ENCODE measurements at regions not wholly inside any gene's neighbourhood (a gene's known extent, or its start where the extent isn't known, plus 50 kb on each side); places are given as distances from the start of the nearest gene placed in this dataset.

DNA sequence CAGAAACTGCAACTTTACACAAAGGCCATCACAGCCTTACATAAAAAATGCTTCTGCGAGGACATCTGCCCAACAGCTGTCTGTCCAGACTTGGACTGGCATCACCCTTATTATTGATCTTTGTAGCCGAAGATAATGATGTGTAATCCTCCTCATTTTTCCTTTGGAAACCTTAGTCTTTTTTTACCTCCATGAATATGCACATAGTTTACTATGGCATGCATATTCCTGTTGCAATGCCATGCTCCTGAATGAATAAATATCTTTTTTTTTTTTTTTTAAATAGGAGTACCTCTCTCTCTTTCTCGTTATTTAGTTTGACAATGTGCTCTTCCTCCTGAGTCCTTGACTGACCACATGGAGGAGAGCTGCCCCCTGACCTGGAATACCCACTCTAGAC, 409.6 kb upstream of the USP24 start:
- Histone ChIP-seq H3K9ac (ENCODE audit: low read length) (no peak overlapping the region), H3K27me3 (ENCODE audit: insufficient read depth, low read length) (no peaks in the 10 kb centered on the region), H4K8ac (ENCODE audit: low read depth, low read length) (no peak overlapping the region), H3K27ac (ENCODE audit: low read depth, low read length) (no peak overlapping the region), H2BK120ac (ENCODE audit: insufficient read depth, low read length, poor library complexity) (no peak overlapping the region), H3K14ac (ENCODE audit: low read length) (no peak overlapping the region), H2AFZ (ENCODE audit: insufficient read depth, low read length, poor library complexity) (no peak overlapping the region), H3K4ac (ENCODE audit: low read depth, low read length) (no peak overlapping the region), H3K36me3 (ENCODE audit: control insufficient read depth in 1 of 2, insufficient read depth in 2 of 2, low read length in 2 of 2) (no peaks in the 10 kb centered on the region), H3K4me3 (ENCODE audit: low read depth, low read length) (no peak overlapping the region), H3K4me2 (ENCODE audit: low read length) (no peak overlapping the region), H4K12ac (ENCODE audit: low read depth, low read length) (no peak overlapping the region), H3K79me2 (ENCODE audit: control insufficient read depth, insufficient read depth, low read length, poor library complexity) (no peaks in the 10 kb centered on the region), H3K79me1 (ENCODE audit: low read length) (peaks cover 2% of the 10 kb centered on the region), H3K18ac (ENCODE audit: low read length) (no peak overlapping the region), H3K23ac (ENCODE audit: low read length) (no peak overlapping the region), H2BK5ac (ENCODE audit: low read depth, low read length, poor library complexity) (no peak overlapping the region), H4K91ac (ENCODE audit: low read depth, low read length) (no peak overlapping the region), H3K4me1 (ENCODE audit: control insufficient read depth in 1 of 2, insufficient read depth in 2 of 2, low read length in 2 of 2) (no peaks in the 10 kb centered on the region), H3K9me3 (ENCODE audit: insufficient read depth, low read depth, low read length) (peaks cover 2% of the 10 kb centered on the region), H2BK12ac (ENCODE audit: low read length) (no peak overlapping the region), H2AK5ac (ENCODE audit: low read length) (no peak overlapping the region)
- WGBS (ENCODE audit: extremely low coverage, insufficient coverage, insufficient read length): no CpG with 5 or more reads among the region's 3 CpGs
- no peak for DNase-seq

GRCh38 chr1:55623311-55623710, 408.1 kb upstream of the USP24 start:
- Histone ChIP-seq H3K79me1 (ENCODE audit: low read length) (peaks cover 2% of the 10 kb centered on the region), H3K9ac (ENCODE audit: low read length) (no peak overlapping the region), H3K23ac (ENCODE audit: low read length) (no peak overlapping the region), H2BK120ac (ENCODE audit: insufficient read depth, low read length, poor library complexity) (no peak overlapping the region), H2AFZ (ENCODE audit: insufficient read depth, low read length, poor library complexity) (no peak overlapping the region), H3K18ac (ENCODE audit: low read length) (no peak overlapping the region), H2AK5ac (ENCODE audit: low read length) (no peak overlapping the region), H4K91ac (ENCODE audit: low read depth, low read length) (no peak overlapping the region), H3K4ac (ENCODE audit: low read depth, low read length) (no peak overlapping the region), H4K12ac (ENCODE audit: low read depth, low read length) (no peak overlapping the region), H3K27me3 (ENCODE audit: insufficient read depth, low read length) (no peaks in the 10 kb centered on the region), H3K4me1 (ENCODE audit: control insufficient read depth in 1 of 2, insufficient read depth in 2 of 2, low read length in 2 of 2) (no peaks in the 10 kb centered on the region), H3K9me3 (ENCODE audit: insufficient read depth, low read depth, low read length) (peaks cover 2% of the 10 kb centered on the region), H4K8ac (ENCODE audit: low read depth, low read length) (no peak overlapping the region), H3K79me2 (ENCODE audit: control insufficient read depth, insufficient read depth, low read length, poor library complexity) (no peaks in the 10 kb centered on the region), H2BK12ac (ENCODE audit: low read length) (peak overlapping the region; percentile 32), H3K14ac (ENCODE audit: low read length) (no peak overlapping the region), H2BK5ac (ENCODE audit: low read depth, low read length, poor library complexity) (no peak overlapping the region), H3K4me3 (ENCODE audit: low read depth, low read length) (no peak overlapping the region), H3K27ac (ENCODE audit: low read depth, low read length) (no peak overlapping the region), H3K36me3 (ENCODE audit: control insufficient read depth in 1 of 2, insufficient read depth in 2 of 2, low read length in 2 of 2) (no peaks in the 10 kb centered on the region), H3K4me2 (ENCODE audit: low read length) (no peak overlapping the region)
- no CpG with 5 or more reads among the region's 4 CpGs for WGBS (ENCODE audit: extremely low coverage, insufficient coverage, insufficient read length)
- peak; percentile 98 to 99 for DNase-seq

DNA sequence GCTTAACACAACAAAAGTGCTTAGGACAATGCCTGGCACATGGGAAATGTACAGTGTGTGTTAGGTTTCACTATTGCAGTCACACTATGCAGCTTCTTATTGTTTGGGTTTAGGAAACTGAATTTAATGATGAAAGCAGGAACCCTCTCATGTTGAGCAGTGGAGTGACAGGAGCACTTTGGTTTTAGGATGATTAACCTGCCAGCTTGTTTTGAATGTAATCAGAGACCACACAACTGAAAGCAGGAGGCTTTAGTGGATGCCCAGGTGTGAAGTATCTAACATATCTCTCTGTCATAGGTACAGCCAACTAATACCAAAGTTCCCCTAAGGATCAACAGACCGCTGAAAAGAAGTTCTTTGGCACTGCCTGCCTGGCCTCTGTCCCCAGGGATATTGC, 406.9 kb upstream of the USP24 start:
- no peak overlapping the region for H2AFZ ChIP-seq (ENCODE audit: insufficient read depth, low read length, poor library complexity)
- no peak overlapping the region for H3K18ac ChIP-seq (ENCODE audit: low read length)
- H3K36me3 ChIP-seq (ENCODE audit: control insufficient read depth in 1 of 2, insufficient read depth in 2 of 2, low read length in 2 of 2): no peaks in the 10 kb centered on the region
- H3K23ac ChIP-seq (ENCODE audit: low read length): no peak overlapping the region
- H2BK120ac ChIP-seq (ENCODE audit: insufficient read depth, low read length, poor library complexity): no peak overlapping the region
- no peak overlapping the region for H2BK12ac ChIP-seq (ENCODE audit: low read length)
- no peak for DNase-seq
- no peak overlapping the region for H3K14ac ChIP-seq (ENCODE audit: low read length)
- H4K91ac ChIP-seq (ENCODE audit: low read depth, low read length): no peak overlapping the region
- H3K27ac ChIP-seq (ENCODE audit: low read depth, low read length): no peak overlapping the region
- H3K27me3 ChIP-seq (ENCODE audit: insufficient read depth, low read length): no peaks in the 10 kb centered on the region
- H3K9me3 ChIP-seq (ENCODE audit: insufficient read depth, low read depth, low read length): peaks cover 2% of the 10 kb centered on the region
- H3K4me3 ChIP-seq (ENCODE audit: low read depth, low read length): no peak overlapping the region
- no peaks in the 10 kb centered on the region for H3K4me1 ChIP-seq (ENCODE audit: control insufficient read depth in 1 of 2, insufficient read depth in 2 of 2, low read length in 2 of 2)
- H3K9ac ChIP-seq (ENCODE audit: low read length): no peak overlapping the region
- no peak overlapping the region for H4K8ac ChIP-seq (ENCODE audit: low read depth, low read length)
- H2BK5ac ChIP-seq (ENCODE audit: low read depth, low read length, poor library complexity): no peak overlapping the region
- H3K79me1 ChIP-seq (ENCODE audit: low read length): peaks cover 2% of the 10 kb centered on the region
- H4K12ac ChIP-seq (ENCODE audit: low read depth, low read length): no peak overlapping the region
- no peak overlapping the region for H2AK5ac ChIP-seq (ENCODE audit: low read length)
- no peaks in the 10 kb centered on the region for H3K79me2 ChIP-seq (ENCODE audit: control insufficient read depth, insufficient read depth, low read length, poor library complexity)
- WGBS (ENCODE audit: extremely low coverage, insufficient coverage, insufficient read length): no CpG with 5 or more reads among the region's 1 CpG
- no peak overlapping the region for H3K4me2 ChIP-seq (ENCODE audit: low read length)
- no peak overlapping the region for H3K4ac ChIP-seq (ENCODE audit: low read depth, low read length)

GRCh38 chr1:55618199-55618598, 403.0 kb upstream of the USP24 start:
- H3K23ac ChIP-seq (ENCODE audit: low read length): no peak overlapping the region
- no peak overlapping the region for H2AFZ ChIP-seq (ENCODE audit: insufficient read depth, low read length, poor library complexity)
- no peak overlapping the region for H2BK12ac ChIP-seq (ENCODE audit: low read length)
- H3K9ac ChIP-seq (ENCODE audit: low read length): no peak overlapping the region
- H3K4ac ChIP-seq (ENCODE audit: low read depth, low read length): no peak overlapping the region
- H3K36me3 ChIP-seq (ENCODE audit: control insufficient read depth in 1 of 2, insufficient read depth in 2 of 2, low read length in 2 of 2): no peaks in the 10 kb centered on the region
- no peak overlapping the region for H2BK5ac ChIP-seq (ENCODE audit: low read depth, low read length, poor library complexity)
- no peaks in the 10 kb centered on the region for H3K79me1 ChIP-seq (ENCODE audit: low read length)
- no peak overlapping the region for H3K14ac ChIP-seq (ENCODE audit: low read length)
- no peak overlapping the region for H2BK120ac ChIP-seq (ENCODE audit: insufficient read depth, low read length, poor library complexity)
- H3K18ac ChIP-seq (ENCODE audit: low read length): no peak overlapping the region
- no CpG with 5 or more reads among the region's 1 CpG for WGBS (ENCODE audit: extremely low coverage, insufficient coverage, insufficient read length)
- no peaks in the 10 kb centered on the region for H3K79me2 ChIP-seq (ENCODE audit: control insufficient read depth, insufficient read depth, low read length, poor library complexity)
- H2AK5ac ChIP-seq (ENCODE audit: low read length): no peak overlapping the region
- DNase-seq: no peak
- no peak overlapping the region for H3K4me2 ChIP-seq (ENCODE audit: low read length)
- H4K12ac ChIP-seq (ENCODE audit: low read depth, low read length): no peak overlapping the region
- H3K27ac ChIP-seq (ENCODE audit: low read depth, low read length): no peak overlapping the region
- H3K27me3 ChIP-seq (ENCODE audit: insufficient read depth, low read length): no peaks in the 10 kb centered on the region
- no peak overlapping the region for H4K91ac ChIP-seq (ENCODE audit: low read depth, low read length)
- H3K4me3 ChIP-seq (ENCODE audit: low read depth, low read length): no peak overlapping the region
- peaks cover 2% of the 10 kb centered on the region for H3K9me3 ChIP-seq (ENCODE audit: insufficient read depth, low read depth, low read length)
- H3K4me1 ChIP-seq (ENCODE audit: control insufficient read depth in 1 of 2, insufficient read depth in 2 of 2, low read length in 2 of 2): peaks cover 0 to 2% of the 10 kb centered on the region in 2 experiments
- H4K8ac ChIP-seq (ENCODE audit: low read depth, low read length): no peak overlapping the region

Data from trophoblast cell (in vitro differentiated cells and primary cell).